Body of pancreas (tissue), 4 donors: ENCODE measurements at regions not wholly inside any gene's neighbourhood (a gene's known extent, or its start where the extent isn't known, plus 50 kb on each side); places are given as distances from the start of the nearest gene placed in this dataset.

Experiments
- CTCF ChIP-seq, 7 experiments: fragments of 450-650 bp in 4 of 7; fragments of 200-600 bp in 3 of 7; sonication (generic) in 3 of 7; IDR thresholded peaks; one replicate each; pipeline ENCODE4 v1.5.1; 2016 to 2019; ENCODE audit warnings: antibody characterized with exemption in 7 of 7
- POLR2A ChIP-seq, 3 donors: fragments of 450-650 bp; IDR thresholded peaks; one replicate each; pipeline ENCODE4 v1.6.1; 2016; ENCODE audit warnings: antibody characterized with exemption in 3 of 3, mild to moderate bottlenecking in 2 of 3

- no peak for TF ChIP-seq CTCF (IDR thresholded peaks at IDR 0.05)
- no peak for TF ChIP-seq POLR2A (IDR thresholded peaks at IDR 0.05)
Measured at GRCh38 chr13:40440990-40441820, 225.2 kb downstream of the FOXO1 start.
